ENCODE measurements at regions not wholly inside any gene's neighbourhood (a gene's known extent, or its start where the extent isn't known, plus 50 kb on each side); places are given as distances from the start of the nearest gene placed in this dataset.
"Not testable (repeated sequence)": the region's sequence is repeated elsewhere in the genome, so short reads cannot be mapped to it uniquely, and the experiment has no call there.

DNA sequence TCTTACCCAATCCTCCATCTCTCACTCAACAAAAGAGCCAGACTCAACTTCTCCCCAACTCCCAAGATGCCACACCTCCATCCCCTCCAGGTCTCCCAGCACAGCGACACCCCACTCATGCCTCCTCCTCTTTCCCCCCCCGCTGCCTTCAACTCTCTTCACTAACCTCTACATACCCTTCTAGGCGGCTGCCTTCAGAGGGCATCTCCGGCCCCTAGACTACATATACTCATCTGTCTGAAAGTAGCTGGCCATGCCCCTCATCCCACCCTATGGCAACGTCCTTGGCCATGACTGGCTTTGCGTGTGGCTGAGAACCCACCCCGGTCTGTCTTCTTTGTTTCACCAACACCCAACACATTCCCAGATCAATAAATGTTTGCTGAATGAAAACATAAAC, 81.7 kb upstream of the TMEM45B start:
- DNase-seq = no peak

DNA sequence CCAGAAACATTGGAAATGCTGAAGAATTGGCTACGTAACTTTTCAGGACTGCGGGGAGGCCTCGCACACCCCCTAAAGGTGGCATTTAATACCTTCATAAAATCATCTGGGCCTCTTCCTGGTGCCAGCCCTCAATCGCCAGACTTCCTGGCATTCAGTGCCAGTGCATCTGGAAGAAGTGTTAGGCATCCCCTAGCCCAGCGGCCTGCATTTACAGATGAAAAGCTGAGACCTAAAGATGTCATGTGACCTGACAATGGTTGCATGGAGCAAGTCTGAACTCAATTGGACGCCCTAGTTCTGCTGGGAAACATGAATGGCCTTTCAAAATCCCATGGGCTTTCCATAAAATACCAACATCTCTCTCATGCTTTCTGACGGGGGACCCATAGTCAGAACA, 81.0 kb upstream of the TMEM45B start:
- no peak for DNase-seq

DNA sequence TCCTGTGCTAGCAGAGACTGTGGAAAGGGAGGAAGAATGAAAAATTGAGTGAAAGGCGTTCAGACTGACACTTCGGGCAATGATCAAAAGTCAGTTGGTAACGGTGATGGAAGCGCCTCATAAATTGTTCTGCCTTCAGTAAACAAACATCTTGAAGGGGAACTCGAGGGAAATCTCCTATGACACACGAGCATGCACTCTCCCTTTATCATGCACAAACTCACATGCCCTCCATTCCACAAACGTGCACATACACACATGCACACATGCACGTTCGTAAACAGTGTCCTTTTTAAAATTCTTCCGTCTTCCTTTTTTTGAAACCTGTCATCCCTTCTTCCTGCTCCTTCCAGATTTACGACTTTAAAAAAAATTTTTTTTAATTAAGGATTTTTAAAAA, 77.8 kb upstream of the TMEM45B start:
- DNase-seq = no peak

DNA sequence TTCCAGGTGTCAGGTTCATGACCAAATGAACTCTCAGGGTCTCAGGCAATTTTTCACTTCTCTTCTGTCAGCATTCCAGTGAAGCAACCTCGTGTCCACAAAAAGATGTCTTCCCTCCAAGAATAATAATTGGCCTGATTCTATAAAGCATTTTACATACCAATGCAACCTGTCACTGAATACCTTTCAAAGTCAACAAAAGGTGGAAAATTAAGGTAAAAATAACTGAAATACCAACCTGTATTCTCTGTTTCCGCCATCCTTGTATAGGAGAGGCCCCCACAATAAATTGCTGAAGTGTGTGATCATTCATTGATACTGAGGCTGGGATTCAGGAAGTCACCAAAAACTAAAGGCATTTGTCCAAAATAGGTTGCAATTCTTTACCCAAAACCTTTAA, 77.4 kb upstream of the TMEM45B start:
- no peak for DNase-seq

DNA sequence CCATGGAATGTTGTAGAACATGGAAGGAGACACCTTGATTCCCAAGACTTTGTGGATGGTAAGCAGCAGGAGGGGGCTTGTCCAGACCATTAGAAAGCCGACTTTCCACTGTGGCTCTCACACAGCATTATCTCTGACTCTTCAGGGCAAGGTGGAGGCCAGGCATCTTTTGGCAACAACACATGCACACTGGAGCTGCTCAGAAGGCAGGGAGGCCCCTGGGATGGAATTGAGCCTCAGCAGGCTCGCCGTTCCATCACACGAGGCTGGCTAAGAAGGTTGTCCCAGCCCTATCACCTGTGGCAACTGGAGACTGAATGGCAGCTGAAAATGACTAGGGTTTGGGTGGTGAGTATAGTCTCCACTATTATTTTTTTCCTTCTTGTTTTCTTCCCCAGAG, 76.3 kb upstream of the TMEM45B start:
- no peak for DNase-seq

DNA sequence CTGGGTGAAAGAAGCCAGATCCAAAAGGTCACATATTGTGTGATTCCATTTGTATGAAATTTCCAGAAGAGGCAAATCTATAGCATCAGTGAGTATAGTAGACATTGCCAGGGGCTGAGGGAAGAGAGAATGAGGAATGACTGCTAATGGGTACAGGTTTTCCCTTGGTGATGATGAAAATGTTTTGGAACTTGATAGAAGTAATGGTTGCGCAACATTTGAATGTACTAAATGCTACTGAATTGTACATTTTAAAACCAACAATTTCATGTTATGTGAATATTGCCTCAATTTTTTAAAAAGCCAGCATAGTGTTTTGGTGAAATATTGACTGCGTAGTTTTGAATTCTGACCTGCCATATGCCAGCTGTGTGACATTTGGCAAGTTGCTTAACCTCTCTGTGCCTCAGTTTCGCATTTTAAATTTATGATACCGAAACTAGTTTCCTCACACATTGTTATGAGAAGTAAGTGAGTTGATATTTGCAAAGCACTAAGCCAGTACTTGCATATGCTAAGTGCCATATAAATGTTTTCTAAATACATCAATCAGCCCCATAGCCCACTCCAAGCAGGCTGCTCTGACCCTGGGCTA, 75.4 kb upstream of the TMEM45B start:
- no peak for DNase-seq

DNA sequence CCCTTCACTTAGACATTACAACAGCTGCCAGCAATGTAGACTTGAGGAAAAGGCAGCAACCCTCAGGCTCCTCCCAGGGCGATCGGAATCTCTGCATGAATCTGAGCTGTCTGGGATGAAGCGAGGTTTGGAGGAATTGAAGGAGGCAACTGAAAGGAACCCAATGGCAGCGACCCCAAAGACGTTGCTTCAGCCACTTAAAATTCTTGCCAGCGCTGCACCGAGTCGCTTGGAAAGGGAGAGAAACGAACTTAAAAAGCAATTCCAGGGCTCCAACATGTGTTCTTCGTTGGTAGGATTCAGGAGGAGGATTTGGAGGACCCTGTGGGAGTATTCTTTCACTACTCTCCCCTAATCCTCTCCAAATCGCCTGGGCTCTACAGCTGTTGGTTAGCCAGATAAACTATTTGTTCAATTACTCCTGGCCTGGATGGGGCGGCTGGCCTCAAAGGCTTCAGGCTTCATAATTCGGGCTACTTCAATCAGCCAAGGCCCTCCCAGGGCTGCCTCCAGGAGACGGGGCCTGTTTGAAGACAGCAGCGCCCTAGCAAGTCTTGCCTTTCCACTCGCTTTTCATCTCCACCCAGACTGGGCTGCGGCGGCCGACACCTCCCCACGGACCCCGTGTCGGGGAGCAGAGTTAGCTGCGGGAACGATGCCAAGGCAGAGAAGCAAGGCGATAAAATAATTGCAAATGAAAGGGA, 72.4 kb upstream of the TMEM45B start:
- DNase-seq = no peak

DNA sequence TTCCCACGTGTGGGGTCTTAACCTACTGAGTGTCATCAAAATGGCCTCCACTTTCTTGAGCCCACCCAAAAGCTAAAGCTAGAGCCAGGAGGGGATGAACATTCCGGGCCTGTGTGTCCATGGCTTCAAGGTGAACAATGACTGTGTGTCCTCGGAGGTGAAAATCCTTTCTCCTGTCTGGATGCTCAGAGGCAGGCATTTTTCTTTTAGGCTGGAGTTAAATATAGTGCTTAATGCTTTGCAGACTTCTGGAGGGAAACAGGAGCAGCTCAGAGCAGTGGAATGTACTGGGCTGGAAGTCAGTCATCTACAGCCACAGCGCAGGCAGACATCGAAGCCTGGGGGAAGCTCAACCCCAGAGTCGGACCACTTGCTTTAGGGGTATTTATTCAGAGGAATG, 68.6 kb upstream of the TMEM45B start:
- DNase-seq = no peak

DNA sequence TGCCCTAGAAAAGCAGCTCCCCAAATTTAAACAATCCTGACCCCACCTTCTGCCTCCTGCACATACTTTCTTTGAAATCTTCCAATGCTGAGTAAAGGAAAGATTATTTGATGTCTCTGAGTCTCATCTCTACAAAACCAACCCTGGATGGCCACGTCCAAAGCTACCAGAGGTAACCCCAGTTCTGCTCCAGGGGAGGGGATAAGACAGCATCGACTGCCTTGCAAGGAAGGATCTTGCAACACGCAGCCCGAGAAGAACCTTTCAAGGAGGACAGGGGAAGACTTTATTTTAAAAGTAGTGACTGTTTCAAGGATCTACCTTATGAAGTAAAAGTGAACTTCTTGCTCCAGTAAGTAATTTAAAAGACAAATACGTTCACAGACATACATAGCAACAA, 66.5 kb upstream of the TMEM45B start:
- no peak for DNase-seq

DNA sequence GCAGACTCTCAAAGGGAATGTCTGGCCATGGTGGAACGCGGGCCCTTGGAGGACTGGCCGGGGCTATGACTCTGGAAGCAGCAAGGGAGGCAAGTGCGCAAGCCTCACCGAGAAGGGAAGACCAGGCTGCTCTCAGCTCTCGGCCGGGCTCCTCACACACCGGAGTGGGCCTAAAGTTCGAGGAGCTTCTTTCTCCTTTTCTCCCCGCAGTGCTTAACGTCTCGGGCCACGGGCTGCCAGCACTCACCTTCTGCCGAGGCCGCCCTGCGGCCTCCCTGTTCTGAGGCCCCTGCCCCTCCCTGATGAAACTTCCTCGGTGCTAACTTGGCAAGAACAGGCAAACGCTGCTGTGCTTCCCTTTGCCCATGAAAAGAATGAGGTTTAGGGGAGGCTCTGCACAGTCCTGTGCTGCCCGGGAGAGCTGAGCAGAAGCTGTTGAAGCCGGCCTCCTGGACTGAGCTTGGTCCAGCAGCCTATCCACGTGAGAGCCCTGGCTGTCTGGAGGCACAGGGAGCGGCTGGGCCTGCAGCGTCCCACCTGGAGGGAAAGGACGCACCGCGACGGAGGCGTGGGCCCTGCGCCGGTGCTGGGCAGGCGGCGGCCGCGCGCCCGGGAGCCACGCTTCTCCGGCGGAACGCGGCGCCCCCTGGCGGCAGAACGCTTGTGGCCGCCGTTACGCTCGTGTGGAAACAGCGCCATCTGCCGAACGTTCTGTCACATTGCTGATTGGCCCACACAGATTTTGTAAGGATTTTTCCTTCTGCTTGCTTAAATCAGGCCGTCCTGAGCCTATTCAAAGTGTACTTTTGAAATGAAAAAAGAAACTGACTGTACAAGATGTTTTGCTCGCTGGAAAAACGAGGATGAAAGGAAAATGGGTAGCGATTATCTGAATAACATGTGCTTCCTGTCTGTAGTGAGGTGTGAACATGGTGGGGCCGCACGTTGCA, 65.0 kb upstream of the TMEM45B start:
- peak; percentile 60 for DNase-seq

DNA sequence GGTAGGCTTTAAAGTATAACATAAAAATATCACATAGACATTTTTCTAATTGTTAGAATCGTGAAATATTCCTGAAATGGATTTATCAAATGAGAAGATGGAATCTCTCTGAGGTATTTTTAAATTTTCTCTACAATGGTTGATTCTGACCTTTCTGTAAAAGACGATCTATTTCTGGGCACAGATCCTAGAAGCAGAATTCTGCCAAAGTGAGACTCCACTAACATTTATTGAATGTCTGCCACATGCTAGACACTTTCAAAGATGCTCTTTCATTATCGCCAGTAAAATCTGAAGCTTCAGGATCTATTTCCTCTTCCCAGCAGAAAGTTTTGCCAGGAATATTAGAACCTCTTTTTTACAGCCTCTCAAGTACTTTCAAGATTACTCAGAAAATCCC, 64.1 kb upstream of the TMEM45B start:
- DNase-seq = no peak

DNA sequence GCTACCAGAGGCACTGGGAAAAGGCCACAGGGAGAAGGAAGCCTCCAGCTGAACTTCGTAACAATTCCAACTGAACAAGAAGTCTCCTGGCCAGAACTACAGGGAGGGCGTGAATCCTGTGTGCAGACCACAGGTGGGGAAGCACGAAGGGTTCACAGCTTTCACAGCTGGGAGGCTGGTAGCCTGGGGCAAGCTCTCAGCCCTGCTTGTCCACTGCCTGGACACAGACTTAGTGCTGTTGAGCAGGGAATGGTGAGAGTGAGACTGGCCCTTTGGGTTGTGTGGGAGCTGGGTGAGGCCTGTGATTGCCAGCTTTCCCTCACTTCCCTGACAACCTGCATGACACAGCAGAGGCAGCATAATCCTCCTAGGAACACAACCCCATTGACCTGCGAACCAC, 52.1 kb upstream of the TMEM45B start:
- not testable (repeated sequence) for DNase-seq

DNA sequence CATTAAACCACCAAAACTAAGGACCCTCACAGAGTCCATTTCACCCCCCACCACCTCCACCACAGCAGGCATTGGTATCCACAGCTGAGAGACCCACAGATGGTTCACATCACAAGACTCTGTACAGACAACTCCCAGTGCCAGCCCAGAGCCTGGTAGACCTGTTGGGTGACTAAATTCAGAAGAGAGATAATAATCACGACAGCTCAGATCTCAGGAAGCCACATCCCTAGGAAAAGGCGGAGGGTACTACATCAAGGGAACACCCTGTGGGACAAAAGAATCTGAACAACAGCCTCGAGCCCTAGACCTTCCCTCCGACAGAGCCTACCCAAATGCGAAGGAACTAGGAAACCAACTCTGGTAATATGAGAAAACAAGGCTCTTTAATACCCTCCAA, 51.4 kb upstream of the TMEM45B start:
- not testable (repeated sequence) for DNase-seq

Measured in GF-D8 (cell line).